NCI-H1417 (cell line): ENCODE measurements at regions not wholly inside any gene's neighbourhood (a gene's known extent, or its start where the extent isn't known, plus 50 kb on each side); places are given as distances from the start of the nearest gene placed in this dataset.
A peak's percentile ranks its signal among the peaks of the same experiment; 100 is the strongest.
"Not testable (repeated sequence)": the region's sequence is repeated elsewhere in the genome, so short reads cannot be mapped to it uniquely, and the experiment has no call there.

Source experiments
- DNase-seq, 3 experiments: peaks; one replicate each; lab custom pipeline; 2025; lab: John Stamatoyannopoulos, UW

GRCh38 chr17:33695431-33695830 is 402.3 kb upstream of the ASIC2 start:
- no peak for DNase-seq

GRCh38 chr17:33696102-33696501 is 403.0 kb upstream of the ASIC2 start:
- no peak for DNase-seq

- no peak for DNase-seq
Observed at GRCh38 chr17:33697557-33697956, 404.5 kb upstream of the ASIC2 start.

- DNase-seq, result no peak
Observed at GRCh38 chr17:33701910-33702309, 408.8 kb upstream of the ASIC2 start.

GRCh38 chr17:33704856-33705255 is 411.8 kb upstream of the ASIC2 start:
- DNase-seq, result no peak

GRCh38 chr17:33709881-33710280 is 416.8 kb upstream of the ASIC2 start:
- DNase-seq, result no peak

- DNase-seq, result no peak
Observed at GRCh38 chr17:33712120-33712519, 419.0 kb upstream of the ASIC2 start.

GRCh38 chr17:33716957-33717356 is 423.9 kb upstream of the ASIC2 start:
- no peak for DNase-seq

- not testable (repeated sequence) for DNase-seq
Observed at GRCh38 chr17:33723736-33724135, 430.6 kb upstream of the ASIC2 start.

GRCh38 chr17:33725675-33726271 is 432.7 kb upstream of the ASIC2 start:
- DNase-seq, result peak in 2 of 3 experiments; percentile 35 to 55

- DNase-seq, result no peak
Observed at GRCh38 chr17:33730131-33730530, 437.0 kb upstream of the ASIC2 start.

GRCh38 chr17:33732116-33732515 is 439.0 kb upstream of the ASIC2 start:
- DNase-seq, result no peak

GRCh38 chr17:33739714-33740113 is 446.6 kb upstream of the ASIC2 start:
- no peak for DNase-seq

GRCh38 chr17:33745047-33745760 is 452.1 kb upstream of the ASIC2 start:
- DNase-seq, result no peak

GRCh38 chr17:33749171-33749570 is 456.1 kb upstream of the ASIC2 start:
- no peak for DNase-seq

GRCh38 chr17:33750943-33751701 is 458.0 kb upstream of the ASIC2 start:
- peak; percentile 38 to 73 (median 71) for DNase-seq

GRCh38 chr17:33751702-33752065 is 458.6 kb upstream of the ASIC2 start:
- no peak for DNase-seq

- DNase-seq, result no peak
Observed at GRCh38 chr17:33753452-33753851, 460.4 kb upstream of the ASIC2 start.

GRCh38 chr17:33756021-33756420 is 462.9 kb upstream of the ASIC2 start:
- no peak for DNase-seq

GRCh38 chr17:33765871-33766270 is 472.8 kb upstream of the ASIC2 start:
- DNase-seq, result no peak

GRCh38 chr17:33766721-33767120 is 473.6 kb upstream of the ASIC2 start:
- no peak for DNase-seq

- DNase-seq, result no peak
Observed at GRCh38 chr17:33769066-33769465, 476.0 kb upstream of the ASIC2 start.

GRCh38 chr17:33776304-33776703 is 478.8 kb upstream of the CCL2 start:
- no peak for DNase-seq
